ENCODE measurements at regions not wholly inside any gene's neighbourhood (a gene's known extent, or its start where the extent isn't known, plus 50 kb on each side); places are given as distances from the start of the nearest gene placed in this dataset.

DNA sequence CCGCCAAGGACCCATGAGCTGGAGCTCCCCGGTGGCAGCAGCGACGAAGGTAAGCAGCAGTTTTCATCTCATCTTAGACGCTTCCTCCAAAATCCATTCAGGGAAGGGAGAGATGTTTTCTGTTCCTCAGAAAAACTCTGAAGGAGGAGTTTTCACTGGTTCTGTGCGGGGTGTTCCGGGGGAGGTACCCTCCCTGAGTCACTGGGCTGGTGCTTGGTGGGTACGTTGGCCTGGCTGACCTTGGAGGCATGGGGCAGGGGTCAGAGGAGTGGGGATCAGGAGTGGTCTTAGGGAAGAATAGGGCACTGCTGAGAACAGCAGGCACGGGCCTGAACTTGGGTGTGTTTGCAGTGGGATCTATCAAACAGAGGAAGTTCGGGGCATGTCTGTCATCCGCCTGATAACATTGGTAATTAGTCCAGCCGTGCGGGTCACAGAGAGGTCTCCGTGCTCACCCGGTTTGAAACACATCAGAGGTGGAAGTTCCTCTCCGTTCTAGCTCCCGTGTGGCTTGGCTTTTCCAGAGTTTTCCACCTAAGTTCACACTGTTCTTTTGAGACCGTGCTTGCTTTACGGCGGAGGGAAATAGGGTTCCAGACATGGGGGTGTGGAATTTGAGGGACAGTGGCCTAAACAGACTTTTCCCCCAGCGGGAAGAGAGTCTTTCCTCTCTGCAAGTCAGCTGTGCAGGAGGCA lies 59.6 kb upstream of the CIBAR2 start:
- TF ChIP-seq EZH2phosphoT487 (IDR thresholded peaks at IDR 0.05; ENCODE audit: insufficient read depth, low read depth) (no peak), EZH2 (IDR thresholded peaks at IDR 0.05; ENCODE audit: insufficient read depth, poor library complexity, severe bottlenecking) (no peak)
